ENCODE measurements at regions not wholly inside any gene's neighbourhood (a gene's known extent, or its start where the extent isn't known, plus 50 kb on each side); places are given as distances from the start of the nearest gene placed in this dataset.
"Not testable (repeated sequence)": the region's sequence is repeated elsewhere in the genome, so short reads cannot be mapped to it uniquely, and the experiment has no call there.

DNA sequence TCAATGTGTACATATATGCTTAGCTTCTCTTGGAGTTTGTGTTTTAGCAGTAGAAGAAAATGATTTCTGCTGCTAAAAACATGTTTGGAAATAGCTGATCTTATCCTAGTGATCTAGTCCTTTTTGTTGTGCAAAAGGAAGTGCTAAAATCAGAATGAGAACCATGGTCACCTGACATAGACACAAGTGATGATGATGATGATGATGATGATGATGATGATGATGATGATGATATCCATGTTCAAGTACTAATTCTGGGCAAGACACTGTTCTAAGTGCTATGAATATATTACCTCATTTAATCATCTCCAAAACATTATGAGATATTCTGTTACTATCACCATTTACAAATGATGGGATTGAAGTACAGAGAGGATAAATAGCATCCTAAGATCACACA lies 79.8 kb downstream of the ANKEF1 start:
- TF ChIP-seq, protein P1, sequence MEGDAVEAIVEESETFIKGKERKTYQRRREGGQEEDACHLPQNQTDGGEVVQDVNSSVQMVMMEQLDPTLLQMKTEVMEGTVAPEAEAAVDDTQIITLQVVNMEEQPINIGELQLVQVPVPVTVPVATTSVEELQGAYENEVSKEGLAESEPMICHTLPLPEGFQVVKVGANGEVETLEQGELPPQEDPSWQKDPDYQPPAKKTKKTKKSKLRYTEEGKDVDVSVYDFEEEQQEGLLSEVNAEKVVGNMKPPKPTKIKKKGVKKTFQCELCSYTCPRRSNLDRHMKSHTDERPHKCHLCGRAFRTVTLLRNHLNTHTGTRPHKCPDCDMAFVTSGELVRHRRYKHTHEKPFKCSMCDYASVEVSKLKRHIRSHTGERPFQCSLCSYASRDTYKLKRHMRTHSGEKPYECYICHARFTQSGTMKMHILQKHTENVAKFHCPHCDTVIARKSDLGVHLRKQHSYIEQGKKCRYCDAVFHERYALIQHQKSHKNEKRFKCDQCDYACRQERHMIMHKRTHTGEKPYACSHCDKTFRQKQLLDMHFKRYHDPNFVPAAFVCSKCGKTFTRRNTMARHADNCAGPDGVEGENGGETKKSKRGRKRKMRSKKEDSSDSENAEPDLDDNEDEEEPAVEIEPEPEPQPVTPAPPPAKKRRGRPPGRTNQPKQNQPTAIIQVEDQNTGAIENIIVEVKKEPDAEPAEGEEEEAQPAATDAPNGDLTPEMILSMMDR (IDR thresholded peaks at IDR 0.05; ENCODE audit: borderline replicate concordance): no peak
- no peaks in the 10 kb centered on the region for H3K36me3 ChIP-seq
- no peak for DNase-seq
- no peak overlapping the region for H3K4me3 ChIP-seq
- intact Hi-C loops (cut with micrococcal nuclease): no loop called here
- no peaks in the 10 kb centered on the region for H3K9me3 ChIP-seq (replicated peaks)
- no peaks in the 10 kb centered on the region for H3K27me3 ChIP-seq (ENCODE audit: low read depth)
- H3K27ac ChIP-seq (replicated peaks): no peak overlapping the region
- H3K4me1 ChIP-seq: no peaks in the 10 kb centered on the region

DNA sequence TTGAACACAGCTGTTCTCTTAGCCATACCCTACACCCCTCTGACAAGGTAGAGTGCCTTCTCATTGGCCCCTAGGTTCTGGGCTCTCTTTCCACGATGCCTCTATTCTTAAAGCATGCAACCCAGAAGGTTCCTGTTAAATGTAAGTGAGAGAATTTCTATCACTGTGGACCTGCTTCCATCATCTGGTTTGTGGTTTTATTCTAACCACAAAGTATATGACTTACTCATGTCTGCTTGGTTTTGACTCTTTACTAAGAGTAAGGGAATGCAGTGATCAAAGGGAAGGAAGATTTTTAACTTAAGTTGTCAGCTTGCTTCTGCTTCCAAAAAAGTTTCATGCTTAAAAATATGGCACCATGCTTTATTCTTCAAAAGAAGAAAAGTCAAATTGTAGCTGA lies 80.2 kb downstream of the ANKEF1 start:
- no peaks in the 10 kb centered on the region for H3K9me3 ChIP-seq (replicated peaks)
- intact Hi-C loops (cut with micrococcal nuclease): no loop called here
- no peak for DNase-seq

DNA sequence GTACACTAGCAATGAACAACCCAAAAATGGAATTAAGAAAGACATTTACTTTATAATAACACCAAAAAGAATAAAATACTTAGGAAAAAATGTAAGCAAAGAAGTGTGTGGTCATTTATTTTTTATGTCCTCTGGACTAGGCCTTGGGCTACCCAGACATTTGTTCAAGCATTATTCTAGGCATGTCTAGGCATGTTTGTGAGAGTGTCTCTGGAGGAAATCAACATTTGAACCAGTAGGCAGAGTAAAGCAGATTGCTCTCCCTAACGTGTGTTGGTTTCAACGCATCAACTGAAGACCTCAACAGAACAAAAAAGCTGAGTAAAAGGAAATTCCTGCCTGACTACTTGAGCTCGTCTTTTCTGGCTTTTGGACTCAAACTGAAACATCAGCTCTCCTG lies 84.5 kb downstream of the ANKEF1 start:
- TF ChIP-seq, protein P1 (IDR thresholded peaks at IDR 0.05; ENCODE audit: borderline replicate concordance): no peak
- H3K36me3 ChIP-seq: no peaks in the 10 kb centered on the region
- no peak for DNase-seq
- H3K9me3 ChIP-seq (replicated peaks): peaks cover 7% of the 10 kb centered on the region
- intact Hi-C loops (cut with micrococcal nuclease): no loop called here
- H3K4me1 ChIP-seq: no peaks in the 10 kb centered on the region
- H3K27me3 ChIP-seq (ENCODE audit: low read depth): no peaks in the 10 kb centered on the region
- H3K27ac ChIP-seq (replicated peaks): no peak overlapping the region
- H3K4me3 ChIP-seq: no peak overlapping the region

More for the DNA sequence above, 80.2 kb downstream of the ANKEF1 start:
- H3K4me3 ChIP-seq: no peak overlapping the region
- H3K36me3 ChIP-seq: no peaks in the 10 kb centered on the region
- H3K27me3 ChIP-seq (ENCODE audit: low read depth): no peaks in the 10 kb centered on the region
- H3K4me1 ChIP-seq: no peaks in the 10 kb centered on the region
- TF ChIP-seq, protein P1 (IDR thresholded peaks at IDR 0.05; ENCODE audit: borderline replicate concordance): no peak
- H3K27ac ChIP-seq (replicated peaks): no peak overlapping the region

- intact Hi-C loops (cut with micrococcal nuclease); H3K27me3 ChIP-seq (ENCODE audit: low read depth); H3K27ac ChIP-seq (replicated peaks); H3K4me3 ChIP-seq; H3K36me3 ChIP-seq; H3K4me1 ChIP-seq; DNase-seq: not testable (repeated sequence)
- H3K9me3 ChIP-seq (replicated peaks): peaks cover 26% of the 10 kb centered on the region
Observed at GRCh38 chr20:10124883-10125282, 90.1 kb downstream of the ANKEF1 start.

DNA sequence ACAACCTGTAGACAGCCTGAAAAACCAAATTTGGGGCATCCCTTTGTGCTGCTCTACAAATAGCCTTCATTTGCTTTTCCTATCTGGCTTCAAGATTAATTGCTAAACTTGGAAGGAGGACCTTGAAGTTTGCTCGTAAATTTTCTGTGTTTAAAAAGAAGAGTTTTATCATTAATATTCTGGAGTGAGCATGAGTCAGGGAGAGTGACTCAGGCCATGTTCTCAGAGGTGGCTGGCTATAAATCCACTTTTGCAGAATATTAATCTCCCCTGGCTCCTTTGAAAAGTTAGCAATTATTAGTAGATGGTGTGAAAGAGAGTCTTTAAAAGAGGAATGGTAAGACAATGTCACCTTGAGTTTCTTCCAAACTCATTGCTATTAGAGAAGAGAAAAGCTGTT lies 91.0 kb downstream of the ANKEF1 start:
- DNase-seq: no peak
- intact Hi-C loops (cut with micrococcal nuclease): no loop called here
- TF ChIP-seq, protein P1 (IDR thresholded peaks at IDR 0.05; ENCODE audit: borderline replicate concordance): no peak
- no peak overlapping the region for H3K4me3 ChIP-seq
- H3K27me3 ChIP-seq (ENCODE audit: low read depth): no peaks in the 10 kb centered on the region
- H3K27ac ChIP-seq (replicated peaks): no peak overlapping the region
- no peaks in the 10 kb centered on the region for H3K4me1 ChIP-seq
- no peaks in the 10 kb centered on the region for H3K36me3 ChIP-seq
- H3K9me3 ChIP-seq (replicated peaks): peaks cover 26% of the 10 kb centered on the region

- Histone ChIP-seq H3K9me3 (replicated peaks) (peaks cover 15% of the 10 kb centered on the region), H3K27me3 (ENCODE audit: low read depth) (no peaks in the 10 kb centered on the region), H3K36me3 (no peaks in the 10 kb centered on the region), H3K27ac (replicated peaks) (no peak overlapping the region), H3K4me1 (peaks cover 12% of the 10 kb centered on the region), H3K4me3 (no peak overlapping the region)
- DNase-seq: no peak
- intact Hi-C loops (cut with micrococcal nuclease): no loop called here
- TF ChIP-seq, protein P1 (IDR thresholded peaks at IDR 0.05; ENCODE audit: borderline replicate concordance): no peak
Observed at GRCh38 chr20:10129749-10130148, 88.9 kb upstream of the SNAP25 start.

All from left ventricle myocardium inferior (tissue), 1 donor.